Ovary (tissue), 3 donors: ENCODE measurements at regions not wholly inside any gene's neighbourhood (a gene's known extent, or its start where the extent isn't known, plus 50 kb on each side); places are given as distances from the start of the nearest gene placed in this dataset.

Source experiments
- CTCF ChIP-seq, 3 donors: fragments of 450-650 bp in 2 of 3; fragments of 200-600 bp in 1 of 3; IDR thresholded peaks; one replicate each; pipeline versions ENCODE4 v1.5.1 to v1.8.0; 2016 to 2022; ENCODE audit warnings: antibody characterized with exemption in 3 of 3, mild to moderate bottlenecking in 1 of 3
- EP300 ChIP-seq: sonication (generic); formaldehyde crosslinking; IDR thresholded peaks from one replicate; pipeline ENCODE4 v1.6.1; 2017; ENCODE audit warnings: antibody characterized with exemption
- POLR2A ChIP-seq: fragments of 450-650 bp; IDR thresholded peaks from one replicate; pipeline ENCODE4 v1.6.1; 2017; ENCODE audit warnings: antibody characterized with exemption, mild to moderate bottlenecking, moderate library complexity
- donor health status: DM: no; HTN: no; CAD: no.

GRCh38 chr5:152804179-152804578, 399.1 kb upstream of the NMUR2 start:
- TF ChIP-seq CTCF (IDR thresholded peaks at IDR 0.05): no peak
- no peak for TF ChIP-seq POLR2A
- TF ChIP-seq EP300: no peak
